Esophagus squamous epithelium (tissue), 4 donors: ENCODE measurements at regions not wholly inside any gene's neighbourhood (a gene's known extent, or its start where the extent isn't known, plus 50 kb on each side); places are given as distances from the start of the nearest gene placed in this dataset.

Experiments used
- POLR2A ChIP-seq, 4 donors: fragments of 450-650 bp; IDR thresholded peaks; one replicate each; pipeline ENCODE4 v1.6.1; 2017; ENCODE audit warnings: antibody characterized with exemption in 4 of 4, mild to moderate bottlenecking in 4 of 4, moderate library complexity in 3 of 4
- TF ChIP-seq, protein P1 (sequence below), 6 experiments: fragments of 450-650 bp in 4 of 6; fragments of 200-600 bp in 2 of 6; sonication (generic) in 2 of 6; IDR thresholded peaks; one replicate each; pipeline ENCODE4 v1.5.1; 2016 to 2019; ENCODE audit warnings: antibody characterized with exemption in 6 of 6, mild to moderate bottlenecking in 4 of 6, moderate library complexity in 4 of 6

DNA sequence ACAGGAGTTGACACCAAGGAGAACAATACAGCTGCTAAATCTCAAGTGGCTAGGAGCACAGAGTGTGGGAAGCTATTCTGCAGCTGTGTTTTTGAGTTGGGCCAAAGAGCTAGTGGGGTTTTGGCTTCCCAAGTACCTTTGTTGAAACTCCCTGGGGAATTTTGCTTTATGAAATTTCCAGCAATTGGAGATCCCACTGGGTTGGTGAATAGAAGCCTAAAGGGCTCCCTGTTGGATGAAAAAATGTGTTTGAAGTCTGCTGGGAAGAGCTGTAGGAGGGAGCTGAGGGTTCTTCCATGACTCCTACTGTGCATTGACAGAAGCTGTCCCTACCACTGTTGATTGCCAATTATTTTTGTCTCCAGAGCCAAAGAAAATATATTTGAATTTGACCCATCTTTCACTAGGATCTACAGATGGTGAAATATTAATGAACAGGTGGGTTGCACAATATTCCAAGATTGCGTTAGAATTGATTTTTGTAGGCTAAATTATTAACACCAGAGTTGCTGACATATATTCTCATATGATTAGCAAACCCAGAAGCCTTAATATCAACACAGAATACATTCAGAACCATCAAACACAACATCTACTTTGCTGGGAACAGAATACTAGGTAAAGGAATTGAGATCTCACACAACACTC is 95.4 kb upstream of the CYP1B1 start:
- TF ChIP-seq, protein P1, sequence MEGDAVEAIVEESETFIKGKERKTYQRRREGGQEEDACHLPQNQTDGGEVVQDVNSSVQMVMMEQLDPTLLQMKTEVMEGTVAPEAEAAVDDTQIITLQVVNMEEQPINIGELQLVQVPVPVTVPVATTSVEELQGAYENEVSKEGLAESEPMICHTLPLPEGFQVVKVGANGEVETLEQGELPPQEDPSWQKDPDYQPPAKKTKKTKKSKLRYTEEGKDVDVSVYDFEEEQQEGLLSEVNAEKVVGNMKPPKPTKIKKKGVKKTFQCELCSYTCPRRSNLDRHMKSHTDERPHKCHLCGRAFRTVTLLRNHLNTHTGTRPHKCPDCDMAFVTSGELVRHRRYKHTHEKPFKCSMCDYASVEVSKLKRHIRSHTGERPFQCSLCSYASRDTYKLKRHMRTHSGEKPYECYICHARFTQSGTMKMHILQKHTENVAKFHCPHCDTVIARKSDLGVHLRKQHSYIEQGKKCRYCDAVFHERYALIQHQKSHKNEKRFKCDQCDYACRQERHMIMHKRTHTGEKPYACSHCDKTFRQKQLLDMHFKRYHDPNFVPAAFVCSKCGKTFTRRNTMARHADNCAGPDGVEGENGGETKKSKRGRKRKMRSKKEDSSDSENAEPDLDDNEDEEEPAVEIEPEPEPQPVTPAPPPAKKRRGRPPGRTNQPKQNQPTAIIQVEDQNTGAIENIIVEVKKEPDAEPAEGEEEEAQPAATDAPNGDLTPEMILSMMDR (IDR thresholded peaks at IDR 0.05) = no peak
- TF ChIP-seq POLR2A (IDR thresholded peaks at IDR 0.05) = no peak
